H9 (cell line): ENCODE measurements at regions not wholly inside any gene's neighbourhood (a gene's known extent, or its start where the extent isn't known, plus 50 kb on each side); places are given as distances from the start of the nearest gene placed in this dataset.

Experiments used
- DNase-seq: peaks from one replicate; pipeline ENCODE4 v3.0.0-alpha.2; 2017
- H2AFZ ChIP-seq: one replicate; pipeline ENCODE4 v1.6.1; 2013; ENCODE audit warnings: mild to moderate bottlenecking, low read length, control low read depth, moderate library complexity
- H2AK5ac ChIP-seq: 2 replicates; pipeline ENCODE4 v1.6.1; 2013; ENCODE audit warnings: low read length, control low read depth, mixed read lengths; ENCODE audit not compliant: insufficient read length
- H2BK120ac ChIP-seq: one replicate; pipeline ENCODE4 v1.6.1; 2013; ENCODE audit warnings: low read depth, mild to moderate bottlenecking, low read length, control low read depth, inconsistent platforms; ENCODE audit not compliant: poor library complexity, severe bottlenecking
- H2BK12ac ChIP-seq: 2 replicates; pipeline ENCODE4 v1.6.1; 2013; ENCODE audit warnings: low read length, control low read depth, mixed read lengths, low read depth; ENCODE audit not compliant: insufficient read length
- H2BK15ac ChIP-seq: 2 replicates; pipeline ENCODE4 v1.6.1; 2013; ENCODE audit warnings: low read depth, low read length, control low read depth
- H2BK20ac ChIP-seq: one replicate; pipeline ENCODE4 v1.6.1; 2013; ENCODE audit warnings: low read depth, mild to moderate bottlenecking, low read length, control low read depth, inconsistent platforms; ENCODE audit not compliant: poor library complexity, severe bottlenecking
- H2BK5ac ChIP-seq: 2 replicates; pipeline ENCODE4 v1.6.1; 2013; ENCODE audit warnings: low read length, control low read depth, mixed read lengths; ENCODE audit not compliant: insufficient read length
- H3K14ac ChIP-seq: 2 replicates; pipeline ENCODE4 v1.6.1; 2013; ENCODE audit warnings: low read length, control low read depth; ENCODE audit not compliant: insufficient read depth
- H3K18ac ChIP-seq: 2 replicates; pipeline ENCODE4 v1.6.1; 2013; ENCODE audit warnings: low read depth, mild to moderate bottlenecking, mixed read lengths, low read length, control low read depth; ENCODE audit not compliant: insufficient read length
- H3K23ac ChIP-seq: 2 replicates; pipeline ENCODE4 v1.6.1; 2013; ENCODE audit warnings: low read length, control low read depth, mixed read lengths, low read depth; ENCODE audit not compliant: insufficient read length
- H3K23me2 ChIP-seq: 2 replicates; pipeline ENCODE4 v1.6.1; 2013; ENCODE audit warnings: low read depth, mild to moderate bottlenecking, mixed read lengths, low read length, control low read depth; ENCODE audit not compliant: insufficient read length, poor library complexity, severe bottlenecking
- H3K27ac ChIP-seq: 2 replicates; pipeline ENCODE4 v1.5.1; 2013; ENCODE audit warnings: low read length, control low read depth, mixed read lengths, low read depth; ENCODE audit not compliant: insufficient read length
- H3K27me3 ChIP-seq: 2 replicates; pipeline ENCODE4 v1.6.1; 2013; ENCODE audit warnings: low read length, control low read depth, inconsistent platforms; ENCODE audit not compliant: insufficient read depth
- H3K4ac ChIP-seq: 2 replicates; pipeline ENCODE4 v1.6.1; 2013; ENCODE audit warnings: low read depth, mild to moderate bottlenecking, control low read depth, inconsistent platforms, low read length, moderate library complexity
- H3K4me1 ChIP-seq: 2 replicates; pipeline ENCODE4 v1.6.1; 2013; ENCODE audit warnings: low read length, control low read depth, inconsistent platforms; ENCODE audit not compliant: insufficient read depth
- H3K4me2 ChIP-seq: 2 replicates; pipeline ENCODE4 v1.6.1; 2013; ENCODE audit warnings: low read length, control low read depth, mixed read lengths; ENCODE audit not compliant: insufficient read length, insufficient read depth
- H3K56ac ChIP-seq: 2 replicates; pipeline ENCODE4 v1.6.1; 2013; ENCODE audit warnings: low read depth, mild to moderate bottlenecking, mixed read lengths, low read length, control low read depth; ENCODE audit not compliant: insufficient read length
- H3K79me1 ChIP-seq: 2 replicates; pipeline ENCODE4 v1.6.1; 2013; ENCODE audit warnings: low read depth, mild to moderate bottlenecking, moderate library complexity, low read length, control low read depth, inconsistent platforms; ENCODE audit not compliant: insufficient read depth, poor library complexity, severe bottlenecking
- H3K79me2 ChIP-seq: 2 replicates; pipeline ENCODE4 v1.6.1; 2013; ENCODE audit warnings: low read length, control low read depth, inconsistent platforms; ENCODE audit not compliant: insufficient read depth
- H3K9ac ChIP-seq: 2 replicates; pipeline ENCODE4 v1.6.1; 2013; ENCODE audit warnings: low read length, control low read depth, mixed read lengths; ENCODE audit not compliant: insufficient read length; ENCODE audit errors: extremely low read depth
- H3K9me3 ChIP-seq: one replicate; pipeline ENCODE4 v1.6.1; 2013; ENCODE audit warnings: low read depth, low read length, inconsistent platforms; ENCODE audit not compliant: control insufficient read depth
- H3T11ph ChIP-seq: one replicate; pipeline ENCODE4 v1.6.1; 2013; ENCODE audit warnings: mild to moderate bottlenecking, low read length, control low read depth, inconsistent platforms
- H4K20me1 ChIP-seq: one replicate; pipeline ENCODE4 v1.6.1; 2013; ENCODE audit not compliant: control insufficient read depth, insufficient read length, insufficient read depth
- H4K5ac ChIP-seq: 2 replicates; pipeline ENCODE4 v1.6.1; 2013; ENCODE audit warnings: low read depth, mild to moderate bottlenecking, mixed read lengths, low read length, control low read depth; ENCODE audit not compliant: insufficient read length
- H4K8ac ChIP-seq: replicated peaks from 2 replicates; pipeline ENCODE4 v1.6.1; 2013; ENCODE audit warnings: low read length, control low read depth, mixed read lengths, low read depth; ENCODE audit not compliant: insufficient read length
- H4K91ac ChIP-seq: 2 replicates; pipeline ENCODE4 v1.6.1; 2013; ENCODE audit warnings: low read depth, mild to moderate bottlenecking, moderate library complexity, mixed read lengths, low read length, control low read depth; ENCODE audit not compliant: insufficient read length
- H3K27ac Mint-ChIP-seq, 3 experiments: 2 replicates in 2 of 3; 3 replicates in 1 of 3; pipeline ENCODE4 v1.8.0; 2020 to 2021; ENCODE audit warnings: mixed read lengths in 3 of 3, mild to moderate bottlenecking in 1 of 3, moderate library complexity in 1 of 3
- H3K27me3 Mint-ChIP-seq: 2 replicates; pipeline ENCODE4 v1.8.0; 2021; ENCODE audit warnings: low read depth, mild to moderate bottlenecking, moderate library complexity, mixed read lengths
- H3K36me3 Mint-ChIP-seq, 3 experiments: 2 replicates in 2 of 3; 3 replicates in 1 of 3; pipeline ENCODE4 v1.8.0; 2020 to 2021; ENCODE audit warnings: low read depth in 3 of 3, mixed read lengths in 3 of 3; ENCODE audit not compliant: insufficient read depth in 1 of 3
- H3K4me1 Mint-ChIP-seq, 2 experiments: 2 replicates each; pipeline ENCODE4 v1.8.0; 2020; ENCODE audit warnings: mixed read lengths in 2 of 2
- H3K4me3 Mint-ChIP-seq, 2 experiments: 2 replicates in 1 of 2; 3 replicates in 1 of 2; pipeline ENCODE4 v1.8.0; 2020 to 2021; ENCODE audit warnings: mild to moderate bottlenecking in 2 of 2, mixed read lengths in 2 of 2, moderate library complexity in 1 of 2
- H3K9me3 Mint-ChIP-seq, 2 experiments: 2 replicates in 1 of 2; 3 replicates in 1 of 2; pipeline ENCODE4 v1.8.0; 2020; ENCODE audit warnings: mild to moderate bottlenecking in 2 of 2, mixed read lengths in 2 of 2, moderate library complexity in 1 of 2
- CTCF ChIP-seq: fragments of 200-600 bp; sonication (generic); conservative IDR thresholded peaks from 3 replicates; pipeline ENCODE4 v1.8.0; 2021; ENCODE audit warnings: antibody characterized with exemption, mild to moderate bottlenecking
- WGBS: extraction: QIAGEN DNeasy Blood & Tissue Kit; methylation state at CpG from one replicate; pipeline ENCODE4 v1.1.7; 2013; ENCODE audit warnings: missing lambda C conversion rate, low lambda C conversion rate, mixed read lengths; ENCODE audit not compliant: insufficient read length; ENCODE audit errors: extremely low coverage; 5-methylcytosine and 5-hydroxymethylcytosine counted together

GRCh38 chr1:244192325-244192724, 141.2 kb downstream of the ZBTB18 start:
- H3K36me3 Mint-ChIP-seq, result peaks cover 0 to 12% (median 0%) of the 10 kb centered on the region in 3 experiments; a peak in 4 of 7 replicates

More at GRCh38 chr1:244192325-244192724, 141.2 kb downstream of the ZBTB18 start:
- H3K79me2 ChIP-seq, result no peaks in the 10 kb centered on the region
- H3K79me1 ChIP-seq, result no peaks in the 10 kb centered on the region
- H3K18ac ChIP-seq, result no peak overlapping the region
- peaks cover 7% of the 10 kb centered on the region in 2 experiments for H3K4me1 Mint-ChIP-seq
- no peak overlapping the region for H3K4me3 Mint-ChIP-seq
- H2BK15ac ChIP-seq, result no peak overlapping the region
- no peak overlapping the region for H2BK12ac ChIP-seq
- H3K23ac ChIP-seq, result no peak overlapping the region
- H3K56ac ChIP-seq, result no peak overlapping the region
- no peak overlapping the region for H4K8ac ChIP-seq
- no peaks in the 10 kb centered on the region for H4K20me1 ChIP-seq
- no peak overlapping the region for H3K27ac ChIP-seq
- no peak overlapping the region for H3K14ac ChIP-seq
- H3K9me3 Mint-ChIP-seq, result peaks cover 0 to 8% of the 10 kb centered on the region in 2 experiments; a peak in 3 of 5 replicates
- no peak overlapping the region for H4K91ac ChIP-seq
- no peaks in the 10 kb centered on the region for H3K27me3 Mint-ChIP-seq
- H3K4ac ChIP-seq, result no peak overlapping the region
- no peak overlapping the region for H4K5ac ChIP-seq
- DNase-seq, result no peak
- H2BK20ac ChIP-seq, result no peak overlapping the region
- H2BK5ac ChIP-seq, result no peak overlapping the region
- no peak for TF ChIP-seq CTCF
- no peak overlapping the region for H2BK120ac ChIP-seq
- H2AFZ ChIP-seq, result no peak overlapping the region
- H3K27ac Mint-ChIP-seq, result no peak overlapping the region
- H3K9me3 ChIP-seq, result no peaks in the 10 kb centered on the region
- H3K9ac ChIP-seq, result no peak overlapping the region
- H3T11ph ChIP-seq, result no peak overlapping the region
- H3K27me3 ChIP-seq, result no peaks in the 10 kb centered on the region
- no CpG with 5 or more reads among the region's 3 CpGs for WGBS
- no peak overlapping the region for H3K4me2 ChIP-seq
- no peak overlapping the region for H2AK5ac ChIP-seq
- no peaks in the 10 kb centered on the region for H3K23me2 ChIP-seq
- H3K4me1 ChIP-seq, result no peaks in the 10 kb centered on the region; the same call in 1 of the 2 replicates
